Stimulated activated CD4-positive, alpha-beta T cell treated with anti-CD3 and anti-CD28 coated beads, Interleukin-4, amount 100 ng/mL, for 1 hour (primary cell): ENCODE measurements at regions not wholly inside any gene's neighbourhood (a gene's known extent, or its start where the extent isn't known, plus 50 kb on each side); places are given as distances from the start of the nearest gene placed in this dataset.
A peak's percentile ranks its signal among the peaks of the same experiment; 100 is the strongest.
"Not testable (repeated sequence)": the region's sequence is repeated elsewhere in the genome, so short reads cannot be mapped to it uniquely, and the experiment has no call there.

Experiments used
- DNase-seq: peaks from one replicate; pipeline ENCODE4 v3.0.0-alpha.2; 2020

DNA sequence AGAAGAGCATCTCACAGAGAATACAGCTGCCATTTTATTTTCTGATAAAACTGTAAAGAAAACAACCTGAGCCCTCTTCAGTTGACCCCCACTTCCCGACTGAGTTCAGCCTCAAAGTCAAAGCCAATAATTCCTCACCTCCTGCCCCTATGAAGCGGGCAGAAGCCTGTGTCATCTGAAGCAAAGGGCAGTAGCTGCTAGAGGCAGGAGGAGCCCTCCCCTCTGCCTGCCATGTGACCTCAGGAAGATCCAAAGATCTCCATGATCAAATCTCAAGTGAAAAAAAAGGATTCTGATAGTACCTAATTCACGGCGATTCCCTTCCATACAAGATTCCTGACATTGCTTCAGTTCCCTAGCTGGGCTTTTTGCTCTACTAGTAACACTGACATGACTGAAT is 223.1 kb upstream of the CAND1 start:
- no peak for DNase-seq

DNA sequence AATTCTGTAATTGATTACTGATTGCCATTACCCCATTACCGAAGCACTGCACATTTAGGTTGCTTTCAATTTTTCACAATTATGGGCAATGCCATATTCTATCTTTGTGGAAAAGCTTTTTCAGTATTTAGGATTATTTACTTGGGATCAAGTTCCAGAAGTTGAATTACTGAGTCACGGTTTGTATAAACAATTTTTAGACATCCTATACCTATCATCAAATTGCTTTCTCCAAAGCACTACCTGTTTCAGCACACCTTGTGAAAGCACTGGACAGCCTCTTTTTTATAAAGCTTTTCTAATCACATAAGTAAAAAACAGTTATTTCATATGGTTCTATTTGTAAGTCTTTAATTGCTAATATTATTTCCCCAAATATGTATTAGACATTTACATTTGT is 221.5 kb upstream of the CAND1 start:
- DNase-seq, result no peak

DNA sequence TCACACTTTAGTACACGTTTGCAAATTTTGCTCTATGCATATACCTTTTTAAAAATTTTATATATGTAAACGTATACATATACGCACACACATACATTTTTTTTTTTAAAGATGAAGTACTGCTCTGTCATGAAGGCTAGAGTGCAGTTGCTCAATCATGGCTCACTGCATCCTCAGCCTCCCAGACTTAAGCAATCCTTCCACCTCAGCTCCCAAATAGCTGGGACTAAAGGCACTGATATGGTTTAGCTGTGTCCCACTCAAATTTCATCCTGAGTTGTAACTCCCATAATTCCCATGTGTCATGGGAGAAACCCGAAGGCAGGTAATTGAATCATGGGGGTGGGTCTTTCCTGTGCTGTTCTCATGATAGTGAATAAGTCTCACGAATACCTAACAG is 220.8 kb upstream of the CAND1 start:
- no peak for DNase-seq

DNA sequence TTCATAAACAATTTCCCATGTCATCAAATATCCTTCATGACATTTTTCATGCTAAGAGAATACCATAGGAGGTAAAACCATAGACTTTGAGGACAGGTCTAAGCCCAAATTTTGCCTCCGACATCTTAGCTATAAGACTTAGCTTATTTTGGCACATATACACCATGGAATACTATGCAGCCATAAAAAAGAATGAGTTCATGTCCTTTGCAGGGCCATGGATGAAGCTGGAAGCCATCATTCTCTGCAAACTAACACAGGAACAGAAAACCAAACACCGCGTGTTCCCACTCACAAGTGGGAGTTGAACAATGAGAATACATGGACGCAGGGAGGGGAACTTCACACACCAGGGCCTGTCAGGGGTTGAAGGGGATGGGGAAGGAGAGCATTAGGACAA is 220.0 kb upstream of the CAND1 start:
- DNase-seq, result not testable (repeated sequence)

DNA sequence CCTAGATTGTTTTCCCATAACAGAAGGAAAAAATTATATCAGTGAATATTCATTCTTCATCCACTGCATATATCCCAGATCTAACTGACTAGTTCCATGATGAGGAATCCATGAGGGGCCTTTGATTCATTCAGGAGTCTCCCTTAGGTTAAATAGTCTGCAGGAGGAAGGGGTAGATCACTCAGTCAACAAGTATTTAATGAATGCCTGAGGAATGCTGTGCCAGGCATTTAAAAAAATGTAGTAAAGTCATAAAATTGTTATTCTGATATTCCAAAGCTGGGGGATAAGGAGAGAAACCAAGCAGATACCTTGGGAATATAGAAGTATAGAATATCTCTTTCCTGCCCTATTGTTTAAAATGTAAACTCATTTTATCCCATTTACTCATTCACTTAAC is 216.2 kb upstream of the CAND1 start:
- no peak for DNase-seq

DNA sequence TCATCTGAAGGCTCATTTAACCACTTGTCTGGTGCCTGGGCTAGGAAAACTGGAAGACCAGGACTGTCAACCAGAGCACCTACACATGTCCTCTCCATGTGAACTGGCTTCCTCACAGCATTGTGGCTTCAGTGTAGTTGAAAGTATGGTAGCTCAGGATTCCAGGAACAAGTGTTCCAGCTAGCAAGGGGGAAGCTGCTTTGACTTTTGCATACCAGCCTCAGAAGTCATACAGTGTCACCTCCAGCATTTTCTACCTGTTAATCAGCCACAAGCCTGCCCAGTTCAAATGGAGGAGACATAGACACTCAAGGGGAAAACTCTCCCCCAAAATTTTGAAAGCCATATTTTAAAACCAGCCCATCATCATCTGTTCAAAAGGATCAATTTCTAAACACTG is 212.8 kb upstream of the CAND1 start:
- DNase-seq, result no peak

DNA sequence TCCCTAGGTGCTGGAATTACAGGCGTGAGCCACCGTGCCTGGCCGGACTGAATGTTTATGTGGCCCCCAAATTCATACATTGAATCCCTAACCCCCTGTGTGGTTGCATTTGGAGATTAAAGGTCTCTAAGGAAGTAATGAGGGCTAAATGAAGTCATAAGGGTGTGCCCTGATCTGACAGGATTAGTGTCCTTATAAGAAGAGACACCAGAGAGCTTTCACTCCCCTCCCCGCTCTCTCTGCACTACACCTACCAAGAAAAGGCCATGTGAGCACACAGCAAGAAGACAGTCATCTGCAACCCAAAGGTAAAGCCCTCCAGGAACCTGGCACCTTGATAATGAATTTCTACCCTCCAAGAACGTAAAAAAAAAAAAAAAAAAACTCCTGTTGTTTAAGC is 212.1 kb upstream of the CAND1 start:
- DNase-seq, result no peak

DNA sequence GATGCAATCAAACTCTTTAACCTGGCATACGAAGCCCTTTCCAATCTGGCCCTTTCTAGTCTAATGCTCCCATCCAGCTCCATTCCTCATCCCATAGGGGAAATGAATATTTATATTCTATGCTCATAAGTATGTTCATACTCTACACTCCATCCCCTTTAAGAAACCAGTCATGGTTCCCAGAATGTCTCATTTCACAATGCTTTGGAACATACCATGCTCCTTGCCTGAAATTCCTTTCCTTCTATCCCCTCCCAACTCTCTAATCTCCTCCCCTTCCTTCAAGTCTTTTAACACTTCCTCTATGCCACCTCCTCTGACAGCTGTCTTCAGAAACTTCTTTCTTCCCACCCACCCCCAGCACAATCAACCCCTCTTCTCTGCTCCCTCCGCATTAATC is 207.0 kb upstream of the CAND1 start:
- no peak for DNase-seq

DNA sequence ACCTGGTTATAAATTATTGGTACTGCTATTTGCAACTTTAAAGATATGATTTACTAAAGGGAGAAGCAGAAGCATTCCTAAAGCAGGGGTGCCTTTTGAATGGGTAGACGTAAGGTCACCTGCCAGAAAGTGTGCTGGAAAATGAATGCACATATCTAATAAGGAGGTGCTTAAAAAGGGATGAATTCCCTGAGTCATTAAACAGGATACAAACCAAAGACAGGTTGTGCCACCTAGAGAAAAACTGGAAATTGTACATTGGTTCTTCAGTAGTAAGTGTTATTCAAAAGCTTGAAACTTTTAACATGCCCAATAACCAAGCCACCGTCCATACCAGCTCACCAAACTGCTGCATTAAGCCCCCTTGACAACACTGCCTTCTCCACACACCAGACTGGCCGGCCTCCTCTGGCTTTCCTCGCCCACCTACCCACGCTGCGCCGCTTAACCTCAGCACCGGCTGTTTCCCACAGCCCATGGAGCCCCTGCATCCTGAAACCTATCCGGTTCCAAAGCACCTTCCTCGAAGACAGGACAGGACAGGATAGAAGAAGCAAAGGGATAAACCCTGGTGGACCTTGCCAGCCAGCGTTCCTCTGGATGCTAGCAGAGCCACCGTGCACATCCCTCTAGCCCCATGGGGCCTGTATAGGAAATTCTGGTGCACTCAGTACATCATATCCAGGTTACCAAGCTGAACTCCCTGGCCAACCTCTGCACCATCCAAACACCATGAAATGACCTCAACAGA is 201.5 kb upstream of the CAND1 start:
- no peak for DNase-seq

DNA sequence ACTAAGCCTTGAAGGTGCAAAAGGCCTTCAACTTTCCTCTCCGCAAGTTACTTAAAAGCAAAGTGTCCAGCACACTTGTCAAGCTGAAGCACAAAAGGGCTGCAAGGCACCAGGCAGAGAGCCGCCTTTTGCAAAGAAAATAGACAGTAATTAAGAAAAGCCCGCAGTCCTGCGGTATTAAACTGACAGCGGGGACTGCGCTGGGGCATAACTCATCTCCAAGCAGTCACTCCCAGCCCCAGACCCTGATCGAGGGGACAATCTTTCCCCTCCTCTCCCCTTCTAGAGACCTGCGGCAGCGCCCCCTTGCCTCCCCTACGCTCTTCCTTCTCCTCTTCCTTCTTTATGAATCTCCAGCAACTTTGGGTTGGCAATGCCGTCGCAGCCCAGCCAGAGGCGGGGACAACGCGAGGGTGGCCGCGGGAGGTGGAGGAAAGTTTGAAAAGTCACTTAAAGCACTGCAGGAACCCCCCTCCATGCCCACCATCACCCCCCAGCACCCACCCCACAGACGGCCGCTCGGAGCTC is 200.9 kb upstream of the CAND1 start:
- no peak for DNase-seq

DNA sequence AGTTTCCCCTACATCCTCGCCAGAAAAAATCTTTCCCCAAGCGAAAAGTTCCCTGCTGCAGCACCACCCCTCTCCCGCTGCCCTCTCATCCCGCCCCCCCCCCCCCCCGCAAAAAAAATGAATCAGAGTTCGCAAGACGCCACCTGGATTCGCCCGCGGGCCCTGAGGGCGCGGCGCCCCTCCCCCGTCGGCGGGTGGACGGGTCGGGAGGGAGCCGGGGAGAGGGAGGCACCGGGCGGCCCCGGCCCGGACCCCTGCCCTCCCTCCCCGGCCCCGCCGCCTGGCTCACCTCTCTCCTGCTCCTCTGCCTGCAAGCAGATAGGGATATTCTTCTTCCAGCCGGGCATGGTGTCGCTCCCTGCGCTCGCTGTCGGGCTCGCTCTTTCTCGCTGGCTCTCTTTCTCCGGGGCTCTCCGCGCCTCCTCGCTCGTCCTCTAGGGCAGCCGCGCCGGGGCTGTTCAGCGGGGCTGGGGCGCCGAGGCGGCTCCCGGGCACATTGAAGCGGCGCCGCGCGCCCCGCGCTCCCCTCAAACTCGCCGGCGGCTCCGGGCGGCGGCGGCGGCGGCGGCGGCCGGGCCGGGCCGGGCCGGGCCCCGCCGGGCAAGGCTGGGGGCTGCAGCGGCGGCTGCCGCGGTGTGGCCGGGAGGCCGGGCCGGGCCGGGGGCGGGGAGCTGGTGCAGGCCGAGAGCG is 200.3 kb upstream of the CAND1 start:
- peak; percentile 49 for DNase-seq

DNA sequence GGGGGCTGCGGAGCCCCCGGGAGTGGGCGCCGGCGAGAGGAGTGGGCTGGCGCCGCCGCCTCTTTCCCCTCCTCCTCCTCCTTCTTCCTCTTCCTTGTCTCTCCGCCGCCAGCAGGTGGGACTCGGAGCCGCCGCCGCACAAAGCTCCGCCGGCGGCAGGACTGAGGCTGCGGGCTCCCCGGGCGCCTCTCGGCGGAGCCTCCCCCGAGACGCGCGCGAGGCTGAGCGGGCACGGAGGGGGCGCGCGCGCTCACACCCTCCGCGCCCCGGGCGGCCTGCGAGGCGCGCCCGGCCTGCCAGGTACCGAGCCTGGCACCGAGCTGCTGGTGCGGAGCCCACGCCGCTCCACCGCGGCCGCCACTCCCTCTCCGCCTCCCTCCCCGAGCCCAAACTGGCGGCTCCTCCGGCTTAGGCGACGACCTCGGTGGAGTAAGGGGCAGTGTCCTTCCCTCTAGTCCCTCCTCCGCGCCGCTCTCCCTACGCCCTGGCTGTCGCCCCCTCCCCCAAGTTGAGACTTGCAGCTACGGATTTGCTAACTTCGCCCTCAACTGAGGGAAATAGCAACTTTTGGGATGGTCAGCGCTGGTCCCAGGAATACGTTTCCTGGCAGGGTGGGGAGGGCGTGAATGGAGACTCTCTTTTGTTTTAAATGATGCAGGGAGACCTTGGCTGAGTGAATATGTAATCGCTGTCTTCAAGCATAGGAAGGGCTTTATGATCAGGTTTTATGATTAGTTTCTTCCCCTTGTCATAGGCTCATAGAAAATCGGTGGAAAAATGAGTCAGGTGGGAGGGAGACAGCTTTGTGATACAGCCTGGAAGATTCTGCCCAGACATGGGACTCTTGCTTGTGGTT is 199.5 kb upstream of the CAND1 start:
- DNase-seq, result peak; percentile 49

DNA sequence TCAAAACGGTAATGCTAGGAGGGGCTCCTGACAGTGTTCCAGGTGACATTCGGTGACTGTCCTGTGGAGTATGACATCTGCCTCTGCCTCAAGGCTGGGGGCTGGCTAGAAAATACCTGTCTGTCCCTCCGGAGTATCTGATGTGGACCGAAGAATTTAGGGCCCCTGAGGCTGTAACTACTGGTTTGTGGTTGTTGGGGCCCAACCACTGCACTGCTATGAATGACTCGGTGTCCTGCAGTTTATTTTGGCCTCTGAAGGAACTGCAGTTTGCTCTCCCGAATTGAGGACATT is 198.9 kb upstream of the CAND1 start:
- DNase-seq, result no peak

DNA sequence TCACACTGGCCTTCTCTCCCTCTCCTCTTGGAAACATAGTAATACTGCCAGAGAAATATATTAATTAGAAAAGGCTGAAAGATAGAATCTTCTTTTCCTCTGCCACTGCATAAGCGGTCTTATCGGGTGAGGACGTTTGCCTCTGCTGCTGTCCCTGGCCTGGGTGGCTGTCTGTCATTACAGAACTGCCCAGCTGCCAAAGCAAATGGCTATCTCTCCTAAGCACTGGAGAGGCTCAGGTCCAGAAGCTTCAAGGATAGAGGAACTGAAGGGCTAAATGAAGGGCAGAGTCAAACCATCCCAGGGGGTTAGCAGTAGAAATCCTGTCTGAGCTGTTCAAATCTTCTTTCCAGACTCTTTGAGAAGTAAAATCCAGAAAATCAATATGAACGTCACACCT is 198.6 kb upstream of the CAND1 start:
- no peak for DNase-seq

DNA sequence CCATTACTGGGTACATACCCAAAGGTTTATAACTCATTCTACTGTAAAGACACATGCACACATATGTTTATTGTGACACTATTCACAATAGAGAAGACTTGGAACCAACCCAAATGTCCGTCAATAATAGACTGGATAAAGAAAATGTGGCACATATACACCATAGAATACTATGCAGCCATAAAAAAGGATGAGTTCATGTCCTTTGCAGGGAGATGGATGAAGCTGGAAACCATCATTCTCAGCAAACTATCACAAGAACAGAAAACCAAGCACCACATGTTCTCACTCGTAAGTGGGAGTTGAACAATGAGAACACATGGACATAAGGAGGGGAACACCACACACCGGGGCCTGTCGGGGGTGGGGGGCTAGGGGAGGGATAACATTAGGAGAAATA is 196.9 kb upstream of the CAND1 start:
- DNase-seq, result not testable (repeated sequence)

DNA sequence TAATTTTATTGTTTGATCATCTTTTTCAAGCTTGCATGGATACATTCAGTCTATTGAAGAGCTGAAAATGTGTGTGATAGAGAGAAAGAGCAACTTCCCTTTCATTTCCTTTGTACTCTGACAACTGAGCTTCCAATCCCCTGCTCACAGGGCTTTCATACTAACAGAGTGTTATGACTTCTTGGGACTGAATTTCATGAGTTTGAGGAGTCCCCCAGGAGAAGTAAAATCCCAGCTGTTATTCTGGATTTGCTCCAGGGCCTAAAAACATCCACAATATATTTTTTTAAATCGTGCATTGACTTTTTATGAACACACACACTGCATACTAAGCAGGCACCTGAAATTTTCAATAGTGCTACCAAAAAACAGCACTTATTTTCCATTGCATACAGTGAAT is 195.8 kb upstream of the CAND1 start:
- DNase-seq, result no peak

DNA sequence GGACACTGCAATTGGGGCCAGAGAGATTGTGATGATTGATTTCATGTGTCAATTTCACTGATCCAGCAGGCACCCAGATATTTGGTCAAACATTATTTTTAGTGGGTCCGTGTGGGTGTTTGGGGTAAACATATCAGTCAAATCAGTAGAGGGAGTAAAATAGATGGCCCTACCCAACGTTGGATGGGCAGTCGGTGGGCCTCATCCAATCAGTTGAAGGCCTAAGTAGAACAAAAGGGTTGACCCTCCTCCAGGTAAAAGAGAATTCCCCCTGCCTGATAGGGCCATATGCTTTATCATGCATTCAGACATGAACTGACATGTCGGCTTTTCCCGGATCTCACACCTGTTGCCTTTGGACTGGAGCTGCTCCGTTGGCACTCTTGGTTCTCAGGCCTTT is 195.1 kb upstream of the CAND1 start:
- DNase-seq, result no peak

DNA sequence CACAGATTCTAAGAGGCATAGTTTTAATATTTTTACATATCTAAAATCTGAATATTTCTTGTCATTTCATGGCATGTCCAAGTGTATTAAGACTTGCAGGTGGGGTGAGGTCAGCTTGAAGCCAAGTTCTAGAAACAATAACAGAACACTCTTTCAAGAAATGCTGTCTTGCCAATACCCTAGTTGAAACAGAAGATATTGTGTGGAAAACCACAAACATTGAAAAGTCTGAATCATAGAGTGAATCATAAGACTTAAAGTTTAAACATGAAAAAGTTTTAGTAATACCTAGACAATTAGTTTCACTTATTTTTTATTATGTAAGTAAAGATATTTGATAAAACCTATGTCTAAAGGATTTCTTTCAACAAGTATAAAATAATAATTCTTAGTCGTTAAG is 191.5 kb upstream of the CAND1 start:
- no peak for DNase-seq

DNA sequence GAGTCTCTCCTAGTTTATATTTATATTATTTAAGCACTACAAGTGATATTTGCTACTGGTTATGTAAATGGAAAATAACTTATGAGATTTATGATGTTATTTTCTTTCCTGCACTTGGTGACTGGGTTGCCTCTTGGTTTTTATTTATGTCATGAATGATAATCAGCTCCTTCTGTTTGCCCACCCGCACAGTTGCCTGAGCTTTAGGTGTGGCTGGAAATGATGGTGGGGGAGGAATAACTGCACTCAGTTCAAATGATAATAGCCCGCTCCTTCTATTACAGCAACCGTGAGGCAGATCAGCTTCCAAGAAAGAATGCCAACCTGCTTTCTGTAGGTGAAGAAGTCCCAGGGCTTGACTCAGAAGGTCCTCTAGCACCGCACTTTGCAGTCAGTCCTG is 190.2 kb upstream of the CAND1 start:
- DNase-seq, result no peak

DNA sequence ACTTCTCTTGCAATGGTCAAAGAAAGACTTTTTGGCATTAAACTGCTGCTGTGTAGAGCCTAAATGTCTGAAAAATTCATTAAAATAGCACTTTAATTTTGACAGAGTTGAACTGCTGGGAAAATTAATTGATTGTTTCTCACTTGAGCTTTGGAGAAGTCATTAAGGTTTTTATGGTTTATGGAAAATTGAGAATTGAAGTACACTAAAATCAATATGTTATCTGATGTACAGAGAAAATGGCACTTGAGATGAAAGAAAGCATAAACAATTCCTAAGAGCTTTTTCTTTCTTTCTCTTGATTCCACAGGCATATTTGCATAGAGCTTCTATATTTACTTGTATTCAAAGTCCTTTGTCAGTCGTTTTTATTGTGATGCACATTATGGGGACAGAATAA is 188.5 kb upstream of the CAND1 start:
- DNase-seq, result no peak

DNA sequence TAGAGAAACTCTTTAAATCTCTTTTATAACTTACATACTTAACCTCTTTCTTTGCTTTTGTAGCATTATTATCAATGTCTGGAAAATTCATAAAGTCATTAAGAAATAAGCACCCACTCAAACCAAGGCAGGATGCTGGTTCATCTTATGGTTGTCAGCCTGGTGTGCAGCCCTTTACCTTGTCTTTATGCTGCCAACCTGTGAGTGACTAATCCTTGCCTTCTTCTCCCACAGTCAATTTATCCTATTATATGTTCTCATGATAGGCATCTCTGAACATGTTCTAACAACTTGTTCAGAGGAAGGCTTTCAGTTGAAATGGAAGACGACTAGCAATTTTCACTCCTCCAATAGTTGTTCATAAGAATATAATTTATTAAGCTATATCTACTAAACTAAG is 186.9 kb upstream of the CAND1 start:
- DNase-seq, result no peak

DNA sequence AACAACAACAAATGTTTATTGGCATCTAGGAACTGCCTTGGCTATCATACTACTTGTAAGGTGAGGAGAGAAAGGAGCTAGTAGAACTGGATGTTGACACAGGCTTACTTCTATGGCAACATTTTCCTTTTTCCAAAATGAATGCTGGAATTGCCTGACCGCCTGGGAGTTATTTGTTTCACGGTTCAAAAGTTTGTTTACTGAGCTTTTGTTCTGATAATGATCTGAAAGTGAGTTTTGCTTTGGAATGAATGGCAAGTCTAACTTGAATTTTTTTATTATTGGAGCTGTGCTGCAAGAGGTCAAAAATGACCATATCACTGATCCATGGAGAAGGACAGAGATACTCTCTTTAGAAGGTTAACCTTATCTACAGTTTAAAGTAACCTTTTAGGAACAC is 183.5 kb upstream of the CAND1 start:
- DNase-seq, result no peak

DNA sequence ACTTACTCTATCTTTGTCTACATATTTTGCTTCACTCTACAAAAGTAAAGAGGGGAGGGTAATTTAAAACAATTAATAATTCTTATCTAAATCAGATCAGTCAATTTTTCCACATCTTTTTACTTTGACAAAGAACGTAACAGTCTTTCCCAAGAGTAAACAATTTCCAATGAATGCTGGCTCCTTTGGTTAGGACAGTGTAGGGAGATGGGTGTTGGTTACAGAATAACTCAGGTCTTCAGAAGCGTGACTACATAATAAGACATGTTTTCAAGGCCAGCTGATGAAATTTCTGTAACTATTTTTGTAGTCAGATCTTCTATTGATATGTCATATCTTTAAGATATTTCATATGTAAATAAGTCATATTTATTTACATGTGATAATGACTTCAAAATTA is 183.0 kb upstream of the CAND1 start:
- no peak for DNase-seq
